ENCODE measurements at regions not wholly inside any gene's neighbourhood (a gene's known extent, or its start where the extent isn't known, plus 50 kb on each side); places are given as distances from the start of the nearest gene placed in this dataset.

GRCh38 chr4:101693842-101694398 is 96.6 kb upstream of the BANK1 start:
- FAIRE-seq: no peak
- TF ChIP-seq CTCF (IDR thresholded peaks at IDR 0.05; ENCODE audit: insufficient read depth, low read depth, low read length): no peak
- TF ChIP-seq EZH2 (IDR thresholded peaks at IDR 0.05; ENCODE audit: insufficient read depth, low read length): no peak
- no peak for DNase-seq (ENCODE audit: low read depth)
- H3K4me1 Mint-ChIP-seq (ENCODE audit: low read depth, unreplicated experiment): peaks cover 9% of the 10 kb centered on the region
- Histone ChIP-seq H3K79me2 (ENCODE audit: insufficient read depth, low read length) (no peaks in the 10 kb centered on the region), H3K4me1 (ENCODE audit: insufficient read depth, low read length) (no peaks in the 10 kb centered on the region), H4K20me1 (ENCODE audit: insufficient read depth, low read length) (no peaks in the 10 kb centered on the region), H3K27me3 (ENCODE audit: insufficient read depth, low read length) (no peaks in the 10 kb centered on the region), H3K27ac (ENCODE audit: low read depth, low read length) (no peak overlapping the region), H2AFZ (ENCODE audit: low read depth, low read length) (no peak overlapping the region), H3K4me3 (ENCODE audit: insufficient read depth, low read depth, low read length) (no peak overlapping the region), H3K36me3 (ENCODE audit: insufficient read depth, low read length) (no peaks in the 10 kb centered on the region), H3K9me3 (ENCODE audit: insufficient read depth, low read depth, low read length) (no peaks in the 10 kb centered on the region), H3K9ac (ENCODE audit: low read length) (no peak overlapping the region), H3K4me2 (ENCODE audit: low read length) (no peak overlapping the region)
- no peaks in the 10 kb centered on the region for H3K36me3 Mint-ChIP-seq (ENCODE audit: low read depth, unreplicated experiment)
- H3K27ac Mint-ChIP-seq (ENCODE audit: unreplicated experiment): no peak overlapping the region
- H3K27me3 Mint-ChIP-seq (ENCODE audit: low read depth, unreplicated experiment): no peaks in the 10 kb centered on the region
- no peak overlapping the region for H3K4me3 Mint-ChIP-seq (ENCODE audit: unreplicated experiment)
- H3K9me3 Mint-ChIP-seq (ENCODE audit: unreplicated experiment): no peaks in the 10 kb centered on the region

- Histone ChIP-seq H3K27me3 (ENCODE audit: insufficient read depth, low read length) (no peaks in the 10 kb centered on the region), H3K4me1 (ENCODE audit: insufficient read depth, low read length) (no peaks in the 10 kb centered on the region), H3K4me2 (ENCODE audit: low read length) (no peak overlapping the region), H3K9ac (ENCODE audit: low read length) (no peak overlapping the region), H3K4me3 (ENCODE audit: insufficient read depth, low read depth, low read length) (no peak overlapping the region), H4K20me1 (ENCODE audit: insufficient read depth, low read length) (no peaks in the 10 kb centered on the region), H3K36me3 (ENCODE audit: insufficient read depth, low read length) (no peaks in the 10 kb centered on the region), H3K27ac (ENCODE audit: low read depth, low read length) (no peak overlapping the region), H2AFZ (ENCODE audit: low read depth, low read length) (no peak overlapping the region), H3K79me2 (ENCODE audit: insufficient read depth, low read length) (no peaks in the 10 kb centered on the region), H3K9me3 (ENCODE audit: insufficient read depth, low read depth, low read length) (no peaks in the 10 kb centered on the region)
- Mint-ChIP-seq H3K27ac (ENCODE audit: unreplicated experiment) (no peak overlapping the region), H3K4me3 (ENCODE audit: unreplicated experiment) (no peak overlapping the region), H3K4me1 (ENCODE audit: low read depth, unreplicated experiment) (peaks cover 2% of the 10 kb centered on the region), H3K36me3 (ENCODE audit: low read depth, unreplicated experiment) (no peaks in the 10 kb centered on the region), H3K9me3 (ENCODE audit: unreplicated experiment) (no peaks in the 10 kb centered on the region), H3K27me3 (ENCODE audit: low read depth, unreplicated experiment) (no peaks in the 10 kb centered on the region)
- DNase-seq (ENCODE audit: low read depth) (no peak), FAIRE-seq (no peak)
- no peak for TF ChIP-seq EZH2 (IDR thresholded peaks at IDR 0.05; ENCODE audit: insufficient read depth, low read length)
- TF ChIP-seq CTCF (IDR thresholded peaks at IDR 0.05; ENCODE audit: insufficient read depth, low read depth, low read length): no peak
These were observed 101.3 kb upstream of the BANK1 start for GRCh38 chr4:101689220-101689619.

- no peak overlapping the region for H3K27ac ChIP-seq (ENCODE audit: low read depth, low read length)
- Mint-ChIP-seq H3K36me3 (ENCODE audit: low read depth, unreplicated experiment) (no peaks in the 10 kb centered on the region), H3K4me1 (ENCODE audit: low read depth, unreplicated experiment) (no peaks in the 10 kb centered on the region), H3K4me3 (ENCODE audit: unreplicated experiment) (no peak overlapping the region), H3K9me3 (ENCODE audit: unreplicated experiment) (no peaks in the 10 kb centered on the region), H3K27ac (ENCODE audit: unreplicated experiment) (no peak overlapping the region), H3K27me3 (ENCODE audit: low read depth, unreplicated experiment) (no peaks in the 10 kb centered on the region)
- TF ChIP-seq EZH2 (IDR thresholded peaks at IDR 0.05; ENCODE audit: insufficient read depth, low read length) (no peak), CTCF (IDR thresholded peaks at IDR 0.05; ENCODE audit: insufficient read depth, low read depth, low read length) (no peak)
- H3K4me3 ChIP-seq (ENCODE audit: insufficient read depth, low read depth, low read length): no peak overlapping the region
- no peaks in the 10 kb centered on the region for H3K36me3 ChIP-seq (ENCODE audit: insufficient read depth, low read length)
- DNase-seq (ENCODE audit: low read depth) (no peak), FAIRE-seq (peak; percentile 29)
- H3K27me3 ChIP-seq (ENCODE audit: insufficient read depth, low read length): no peaks in the 10 kb centered on the region
- H3K79me2 ChIP-seq (ENCODE audit: insufficient read depth, low read length): no peaks in the 10 kb centered on the region
- no peak overlapping the region for H3K9ac ChIP-seq (ENCODE audit: low read length)
- H3K4me1 ChIP-seq (ENCODE audit: insufficient read depth, low read length): no peaks in the 10 kb centered on the region
- H2AFZ ChIP-seq (ENCODE audit: low read depth, low read length): no peak overlapping the region
- no peaks in the 10 kb centered on the region for H3K9me3 ChIP-seq (ENCODE audit: insufficient read depth, low read depth, low read length)
- H3K4me2 ChIP-seq (ENCODE audit: low read length): no peak overlapping the region
- H4K20me1 ChIP-seq (ENCODE audit: insufficient read depth, low read length): no peaks in the 10 kb centered on the region
These were observed 105.4 kb upstream of the BANK1 start for GRCh38 chr4:101685126-101685525.

All from astrocyte (in vitro differentiated cells and primary cell).